Caco-2 (cell line): ENCODE measurements at regions not wholly inside any gene's neighbourhood (a gene's known extent, or its start where the extent isn't known, plus 50 kb on each side); places are given as distances from the start of the nearest gene placed in this dataset.

ENCODE experiments used
- BruUV-seq: library from RNA; stranded (reverse); fragments of 400-500 nt; replicated peaks from 2 replicates; lab custom pipeline; 2021; lab: Mats Ljungman, UMichigan
- CTCF ChIA-PET: fragments of 300-600 bp; sonication (Branson Sonifier 250); formaldehyde crosslinking; loops from one replicate; lab custom pipeline; 2022; ENCODE audit warnings: antibody characterized with exemption; lab: Charles Lee
- POLR2A ChIA-PET: fragments of 300-600 bp; sonication (Branson Sonifier 250); formaldehyde crosslinking; loops from one replicate; lab custom pipeline; 2022; ENCODE audit warnings: antibody characterized with exemption; lab: Charles Lee
- DNase-seq, 2 experiments: peaks; one replicate each; pipeline versions ENCODE4 v3.0.0 to v3.0.0-alpha.2; 2020 to 2022
- H3K27me3 ChIP-seq: replicated peaks from 2 replicates; pipeline ENCODE4 v1.6.0; 2011; ENCODE audit warnings: low read length; ENCODE audit not compliant: control insufficient read depth, insufficient read depth
- H3K36me3 ChIP-seq: 2 replicates; pipeline ENCODE4 v1.5.1; 2011; ENCODE audit warnings: low read length; ENCODE audit not compliant: control insufficient read depth, insufficient read depth
- H3K4me1 ChIP-seq: fragments of 250-450 bp; sonication (Bioruptor Pico); 2 replicates; pipeline ENCODE4 v1.5.1; 2020; ENCODE audit warnings: mild to moderate bottlenecking
- H3K4me3 ChIP-seq: 2 replicates; pipeline ENCODE4 v1.5.1; 2011; ENCODE audit warnings: low read depth, mild to moderate bottlenecking, control low read depth, low read length
- H3K9me3 ChIP-seq: fragments of 250-450 bp; sonication (Bioruptor Pico); 2 replicates; pipeline ENCODE4 v1.5.1; 2020; ENCODE audit warnings: mild to moderate bottlenecking, moderate library complexity
- H3K27ac Mint-ChIP-seq: one replicate; pipeline ENCODE4 v1.8.0; 2022; ENCODE audit warnings: mixed read lengths; ENCODE audit not compliant: unreplicated experiment
- H3K27me3 Mint-ChIP-seq: one replicate; pipeline ENCODE4 v1.8.0; 2022; ENCODE audit warnings: mixed read lengths; ENCODE audit not compliant: insufficient read depth, unreplicated experiment
- H3K36me3 Mint-ChIP-seq: one replicate; pipeline ENCODE4 v1.8.0; 2022; ENCODE audit warnings: mild to moderate bottlenecking, mixed read lengths; ENCODE audit not compliant: insufficient read depth, unreplicated experiment
- H3K4me1 Mint-ChIP-seq: one replicate; pipeline ENCODE4 v1.8.0; 2022; ENCODE audit warnings: low read depth, mixed read lengths; ENCODE audit not compliant: unreplicated experiment
- H3K4me3 Mint-ChIP-seq: one replicate; pipeline ENCODE4 v1.8.0; 2022; ENCODE audit warnings: mild to moderate bottlenecking, moderate library complexity, mixed read lengths; ENCODE audit not compliant: unreplicated experiment
- H3K9me3 Mint-ChIP-seq: one replicate; pipeline ENCODE4 v1.8.0; 2022; ENCODE audit warnings: mixed read lengths; ENCODE audit not compliant: unreplicated experiment
- CTCF ChIP-seq, 2 experiments: fragments of 200-600 bp in 1 of 2; IDR thresholded peaks; 1 replicate in 1 of 2; 2 replicates in 1 of 2; pipeline versions ENCODE4 v1.5.1 to v1.8.0; 2011 to 2022; ENCODE audit warnings: antibody characterized with exemption in 1 of 2, control low read depth in 1 of 2, inconsistent platforms in 1 of 2, low read depth in 1 of 2, low read length in 1 of 2, mild to moderate bottlenecking in 1 of 2, moderate library complexity in 1 of 2; ENCODE audit not compliant: insufficient read depth in 1 of 2, severe bottlenecking in 1 of 2, unreplicated experiment in 1 of 2
- intact Hi-C: fragments of 100-400 bp; cut with micrococcal nuclease; formaldehyde crosslinking; loops from one replicate; pipeline ENCODE4 v1.10.0; 2022; ENCODE audit not compliant: unreplicated experiment

GRCh38 chr1:59020151-59020997 lies 236.5 kb upstream of the JUN start:
- no peaks in the 10 kb centered on the region for H3K27me3 Mint-ChIP-seq
- ChIA-PET CTCF (no interaction called here), POLR2A (no interaction called here)
- Histone ChIP-seq H3K9me3 (no peaks in the 10 kb centered on the region), H3K4me3 (no peak overlapping the region), H3K36me3 (no peaks in the 10 kb centered on the region), H3K27me3 (no peaks in the 10 kb centered on the region), H3K4me1 (no peaks in the 10 kb centered on the region)
- H3K4me3 Mint-ChIP-seq, result no peak overlapping the region
- no peak for DNase-seq
- no TSS peak for BruUV-seq
- no peaks in the 10 kb centered on the region for H3K36me3 Mint-ChIP-seq
- no peak for TF ChIP-seq CTCF (IDR thresholded peaks at IDR 0.05; ENCODE audit: insufficient read depth in 1 of 2, low read depth in 1 of 2, low read length in 1 of 2, severe bottlenecking in 1 of 2, unreplicated experiment in 1 of 2)
- no peaks in the 10 kb centered on the region for H3K9me3 Mint-ChIP-seq
- H3K27ac Mint-ChIP-seq, result no peak overlapping the region
- intact Hi-C loops, result no loop called here
- H3K4me1 Mint-ChIP-seq, result no peaks in the 10 kb centered on the region

GRCh38 chr1:59022199-59022598 lies 238.4 kb upstream of the JUN start:
- TF ChIP-seq CTCF (IDR thresholded peaks at IDR 0.05; ENCODE audit: insufficient read depth in 1 of 2, low read depth in 1 of 2, low read length in 1 of 2, severe bottlenecking in 1 of 2, unreplicated experiment in 1 of 2), result no peak
- Histone ChIP-seq H3K9me3 (no peaks in the 10 kb centered on the region), H3K36me3 (no peaks in the 10 kb centered on the region), H3K27me3 (no peaks in the 10 kb centered on the region), H3K4me3 (no peak overlapping the region), H3K4me1 (no peaks in the 10 kb centered on the region)
- H3K27ac Mint-ChIP-seq, result no peak overlapping the region
- DNase-seq, result no peak
- no peaks in the 10 kb centered on the region for H3K36me3 Mint-ChIP-seq
- H3K9me3 Mint-ChIP-seq, result no peaks in the 10 kb centered on the region
- intact Hi-C loops, result no loop called here
- ChIA-PET POLR2A (no interaction called here), CTCF (no interaction called here)
- H3K4me3 Mint-ChIP-seq, result no peak overlapping the region
- H3K4me1 Mint-ChIP-seq, result peaks cover 11% of the 10 kb centered on the region
- BruUV-seq, result no TSS peak
- no peaks in the 10 kb centered on the region for H3K27me3 Mint-ChIP-seq

- no TSS peak for BruUV-seq
- Histone ChIP-seq H3K9me3 (no peaks in the 10 kb centered on the region), H3K4me3 (no peak overlapping the region), H3K36me3 (no peaks in the 10 kb centered on the region), H3K4me1 (0 out of 2 replicates have a peak, but pooled peaks cover 2% of the 10 kb centered on the region), H3K27me3 (no peaks in the 10 kb centered on the region)
- no peak overlapping the region for H3K4me3 Mint-ChIP-seq
- H3K36me3 Mint-ChIP-seq, result no peaks in the 10 kb centered on the region
- no peak for DNase-seq
- H3K27ac Mint-ChIP-seq, result no peak overlapping the region
- H3K9me3 Mint-ChIP-seq, result no peaks in the 10 kb centered on the region
- ChIA-PET CTCF (no interaction called here), POLR2A (no interaction called here)
- intact Hi-C loops, result no loop called here
- no peaks in the 10 kb centered on the region for H3K27me3 Mint-ChIP-seq
- peaks cover 11% of the 10 kb centered on the region for H3K4me1 Mint-ChIP-seq
- TF ChIP-seq CTCF (IDR thresholded peaks at IDR 0.05; ENCODE audit: insufficient read depth in 1 of 2, low read depth in 1 of 2, low read length in 1 of 2, severe bottlenecking in 1 of 2, unreplicated experiment in 1 of 2), result no peak
Observed at GRCh38 chr1:59022799-59023198, 239.0 kb upstream of the JUN start.
